ENCODE measurements at regions not wholly inside any gene's neighbourhood (a gene's known extent, or its start where the extent isn't known, plus 50 kb on each side); places are given as distances from the start of the nearest gene placed in this dataset.

- no peak for TF ChIP-seq POLR2A (IDR thresholded peaks at IDR 0.05)
- no peak for TF ChIP-seq CTCF (IDR thresholded peaks at IDR 0.05)
Observed at GRCh38 chr3:190926619-190927018, 64.1 kb upstream of the GMNC start.
